Natural killer cell treated with Interleukin-12 subunit alpha and Interleukin-12 subunit beta and Interleukin-15 and Interleukin-18, amount 100 ng/mL, for 72 hours (primary cell): ENCODE measurements at regions not wholly inside any gene's neighbourhood (a gene's known extent, or its start where the extent isn't known, plus 50 kb on each side); places are given as distances from the start of the nearest gene placed in this dataset.
"Not testable (repeated sequence)": the region's sequence is repeated elsewhere in the genome, so short reads cannot be mapped to it uniquely, and the experiment has no call there.

ENCODE experiments used
- ATAC-seq, 2 donors: fragments of 150-1000 bp; cut with Tn5 transposase in 1 of 2; sonication (Bioruptor Pico), chemical (Tn5 transposase) in 1 of 2; 2 replicates each; pipeline ENCODE4 v1.10.0; 2021
- DNase-seq: peaks from one replicate; pipeline ENCODE4 v3.0.0; 2022; ENCODE audit warnings: low spot score
- H3K27ac Mint-ChIP-seq, 2 donors: 1 replicate in 1 of 2; 2 replicates in 1 of 2; pipeline ENCODE4 v1.8.0; 2022; ENCODE audit warnings: mixed read lengths in 2 of 2, mild to moderate bottlenecking in 1 of 2, moderate library complexity in 1 of 2
- H3K27me3 Mint-ChIP-seq, 2 donors: 1 replicate in 1 of 2; 2 replicates in 1 of 2; pipeline ENCODE4 v1.8.0; 2022; ENCODE audit warnings: mixed read lengths in 2 of 2
- H3K36me3 Mint-ChIP-seq: one replicate; pipeline ENCODE4 v1.8.0; 2022; ENCODE audit warnings: mixed read lengths
- H3K4me1 Mint-ChIP-seq, 2 donors: 1 replicate in 1 of 2; 2 replicates in 1 of 2; pipeline ENCODE4 v1.8.0; 2022; ENCODE audit warnings: low read depth in 2 of 2, mixed read lengths in 2 of 2, mild to moderate bottlenecking in 1 of 2
- H3K4me3 Mint-ChIP-seq: one replicate; pipeline ENCODE4 v1.8.0; 2022; ENCODE audit warnings: mixed read lengths
- H3K9me3 Mint-ChIP-seq: 2 replicates; pipeline ENCODE4 v1.8.0; 2022; ENCODE audit warnings: mixed read lengths

GRCh38 chr18:1011349-1011748 lies 106.7 kb downstream of the ADCYAP1 start:
- no peak for DNase-seq
- Mint-ChIP-seq H3K27ac (no peak overlapping the region), H3K4me3 (no peak overlapping the region), H3K9me3 (peaks cover 3% of the 10 kb centered on the region), H3K36me3 (no peaks in the 10 kb centered on the region), H3K4me1 (no peaks in the 10 kb centered on the region), H3K27me3 (no peaks in the 10 kb centered on the region)
- no peak for ATAC-seq

- DNase-seq: no peak
- H3K9me3 Mint-ChIP-seq: peaks cover 3% of the 10 kb centered on the region
- H3K27ac Mint-ChIP-seq: no peak overlapping the region
- no peak for ATAC-seq
- no peaks in the 10 kb centered on the region for H3K36me3 Mint-ChIP-seq
- H3K27me3 Mint-ChIP-seq: no peaks in the 10 kb centered on the region
- no peak overlapping the region for H3K4me3 Mint-ChIP-seq
- no peaks in the 10 kb centered on the region for H3K4me1 Mint-ChIP-seq
Observed at GRCh38 chr18:1012775-1013174, 108.1 kb downstream of the ADCYAP1 start.

- no peaks in the 10 kb centered on the region for H3K4me1 Mint-ChIP-seq
Observed at GRCh38 chr18:1013951-1014350, 109.3 kb downstream of the ADCYAP1 start.

GRCh38 chr18:1014509-1014908 lies 109.8 kb downstream of the ADCYAP1 start:
- Mint-ChIP-seq H3K9me3 (no peaks in the 10 kb centered on the region), H3K4me1 (no peaks in the 10 kb centered on the region), H3K27me3 (no peaks in the 10 kb centered on the region), H3K27ac (no peak overlapping the region), H3K36me3 (no peaks in the 10 kb centered on the region), H3K4me3 (no peak overlapping the region)
- no peak for DNase-seq
- no peak for ATAC-seq

More at GRCh38 chr18:1013951-1014350, 109.3 kb downstream of the ADCYAP1 start:
- DNase-seq: no peak
- Mint-ChIP-seq H3K27me3 (no peaks in the 10 kb centered on the region), H3K9me3 (no peaks in the 10 kb centered on the region), H3K27ac (no peak overlapping the region), H3K36me3 (no peaks in the 10 kb centered on the region), H3K4me3 (no peak overlapping the region)
- no peak for ATAC-seq

- no peak overlapping the region for H3K27ac Mint-ChIP-seq
- ATAC-seq: no peak
- H3K9me3 Mint-ChIP-seq: no peaks in the 10 kb centered on the region
Observed at GRCh38 chr18:1014951-1015624, 110.4 kb downstream of the ADCYAP1 start.

GRCh38 chr18:1015777-1016176 lies 111.1 kb downstream of the ADCYAP1 start:
- DNase-seq (no peak), ATAC-seq (no peak)
- no peaks in the 10 kb centered on the region for H3K4me1 Mint-ChIP-seq
- H3K27me3 Mint-ChIP-seq: peaks cover 0 to 4% of the 10 kb centered on the region in 2 donors
- H3K27ac Mint-ChIP-seq: no peak overlapping the region
- H3K9me3 Mint-ChIP-seq: no peaks in the 10 kb centered on the region
- H3K36me3 Mint-ChIP-seq: no peaks in the 10 kb centered on the region
- no peak overlapping the region for H3K4me3 Mint-ChIP-seq

More at GRCh38 chr18:1014951-1015624, 110.4 kb downstream of the ADCYAP1 start:
- DNase-seq: no peak
- no peaks in the 10 kb centered on the region for H3K36me3 Mint-ChIP-seq
- no peaks in the 10 kb centered on the region for H3K4me1 Mint-ChIP-seq
- no peak overlapping the region for H3K4me3 Mint-ChIP-seq
- no peaks in the 10 kb centered on the region for H3K27me3 Mint-ChIP-seq

- H3K9me3 Mint-ChIP-seq: no peaks in the 10 kb centered on the region
- no peaks in the 10 kb centered on the region for H3K36me3 Mint-ChIP-seq
- no peak for DNase-seq
- no peak for ATAC-seq
- no peaks in the 10 kb centered on the region for H3K4me1 Mint-ChIP-seq
- H3K4me3 Mint-ChIP-seq: no peak overlapping the region
- H3K27ac Mint-ChIP-seq: no peak overlapping the region
- peaks cover 0 to 8% of the 10 kb centered on the region in 2 donors for H3K27me3 Mint-ChIP-seq
Observed at GRCh38 chr18:1017227-1018058, 112.8 kb downstream of the ADCYAP1 start.

GRCh38 chr18:1018181-1018681 lies 113.6 kb downstream of the ADCYAP1 start:
- H3K9me3 Mint-ChIP-seq: no peaks in the 10 kb centered on the region
- DNase-seq (no peak), ATAC-seq (no peak)
- H3K4me1 Mint-ChIP-seq: no peaks in the 10 kb centered on the region
- no peak overlapping the region for H3K4me3 Mint-ChIP-seq
- H3K27ac Mint-ChIP-seq: no peak overlapping the region
- no peaks in the 10 kb centered on the region for H3K36me3 Mint-ChIP-seq
- peaks cover 0 to 8% of the 10 kb centered on the region in 2 donors for H3K27me3 Mint-ChIP-seq

GRCh38 chr18:1019191-1019590 lies 114.5 kb downstream of the ADCYAP1 start:
- no peaks in the 10 kb centered on the region for H3K4me1 Mint-ChIP-seq
- H3K27ac Mint-ChIP-seq: no peak overlapping the region
- peaks cover 0 to 8% of the 10 kb centered on the region in 2 donors for H3K27me3 Mint-ChIP-seq
- DNase-seq (no peak), ATAC-seq (no peak)
- H3K36me3 Mint-ChIP-seq: no peaks in the 10 kb centered on the region
- no peaks in the 10 kb centered on the region for H3K9me3 Mint-ChIP-seq
- no peak overlapping the region for H3K4me3 Mint-ChIP-seq

- no peak overlapping the region for H3K4me3 Mint-ChIP-seq
- H3K27me3 Mint-ChIP-seq: peaks cover 0 to 8% of the 10 kb centered on the region in 2 donors
- DNase-seq (no peak), ATAC-seq (no peak)
- H3K27ac Mint-ChIP-seq: no peak overlapping the region
- H3K9me3 Mint-ChIP-seq: no peaks in the 10 kb centered on the region
- no peaks in the 10 kb centered on the region for H3K4me1 Mint-ChIP-seq
- H3K36me3 Mint-ChIP-seq: no peaks in the 10 kb centered on the region
Observed at GRCh38 chr18:1020731-1021344, 116.2 kb downstream of the ADCYAP1 start.

- Mint-ChIP-seq H3K27me3 (no peaks in the 10 kb centered on the region), H3K36me3 (no peaks in the 10 kb centered on the region), H3K4me3 (no peak overlapping the region), H3K4me1 (no peaks in the 10 kb centered on the region), H3K27ac (no peak overlapping the region), H3K9me3 (peaks cover 11% of the 10 kb centered on the region)
- DNase-seq: no peak
- ATAC-seq: no peak
Observed at GRCh38 chr18:1026930-1027329, 122.3 kb downstream of the ADCYAP1 start.

GRCh38 chr18:1033092-1033491 lies 128.4 kb downstream of the ADCYAP1 start:
- not testable (repeated sequence) for H3K4me1 Mint-ChIP-seq, ATAC-seq, DNase-seq, H3K27ac Mint-ChIP-seq, H3K4me3 Mint-ChIP-seq, H3K27me3 Mint-ChIP-seq, H3K36me3 Mint-ChIP-seq
- H3K9me3 Mint-ChIP-seq: peaks cover 13% of the 10 kb centered on the region

GRCh38 chr18:1034971-1035370 lies 130.3 kb downstream of the ADCYAP1 start:
- Mint-ChIP-seq H3K27ac (no peak overlapping the region), H3K4me1 (no peaks in the 10 kb centered on the region), H3K4me3 (no peak overlapping the region), H3K36me3 (peaks cover 6% of the 10 kb centered on the region), H3K9me3 (peaks cover 18% of the 10 kb centered on the region), H3K27me3 (no peaks in the 10 kb centered on the region)
- ATAC-seq (no peak), DNase-seq (no peak)

GRCh38 chr18:1036926-1037325 lies 132.3 kb downstream of the ADCYAP1 start:
- H3K9me3 Mint-ChIP-seq: peaks cover 13% of the 10 kb centered on the region
- peaks cover 6% of the 10 kb centered on the region for H3K36me3 Mint-ChIP-seq
- no peak overlapping the region for H3K4me3 Mint-ChIP-seq
- no peaks in the 10 kb centered on the region for H3K4me1 Mint-ChIP-seq
- DNase-seq: no peak
- no peak for ATAC-seq
- no peaks in the 10 kb centered on the region for H3K27me3 Mint-ChIP-seq
- H3K27ac Mint-ChIP-seq: no peak overlapping the region
